HCT116 (cell line): ENCODE measurements at regions not wholly inside any gene's neighbourhood (a gene's known extent, or its start where the extent isn't known, plus 50 kb on each side); places are given as distances from the start of the nearest gene placed in this dataset.

ENCODE experiments used
- ATAC-seq: fragments of 200-7000 bp; cut with Tn5 transposase; 2 replicates; pipeline ENCODE4 v1.9.1; 2020; ENCODE audit warnings: mild to moderate bottlenecking, moderate library complexity
- BruUV-seq: library from RNA; stranded (reverse); fragments of 400-500 nt; replicated peaks from 2 replicates; lab custom pipeline; 2021; lab: Mats Ljungman, UMichigan
- CTCF ChIA-PET: fragments of 300-600 bp; sonication (Branson Sonifier 250); formaldehyde crosslinking; loops from one replicate; lab custom pipeline; 2021; ENCODE audit warnings: antibody characterized with exemption; lab: Charles Lee
- POLR2A ChIA-PET: fragments of 300-600, 350-600 bp; sonication (Branson Sonifier 250); formaldehyde crosslinking; loops from one replicate; lab custom pipeline; 2021; ENCODE audit warnings: antibody characterized with exemption; lab: Charles Lee
- RAD21 ChIA-PET, 2 experiments: fragments of 300-600 bp; sonication (Branson Sonifier 250); formaldehyde crosslinking; loops; one replicate each; lab custom pipeline; 2023; ENCODE audit warnings: low total read pairs in 2 of 2; ENCODE audit not compliant: uncharacterized antibody in 2 of 2, unreplicated experiment in 2 of 2, low non-redundant PET in 1 of 2; lab: Charles Lee
- DNase-seq: peaks from one replicate; pipeline ENCODE4 v3.0.0-alpha.2; 2010; ENCODE audit warnings: low read depth, low spot score
- H2AFZ ChIP-seq: fragments of 200-600 bp; shearing (Covaris generic), sonication (generic); 2 replicates; pipeline ENCODE4 v1.6.1; 2017; ENCODE audit warnings: low read depth, mixed run types, mixed read lengths, antibody characterized with exemption, low read length; ENCODE audit not compliant: poor library complexity, severe bottlenecking
- H3K27ac ChIP-seq: 2 replicates; pipeline ENCODE4 v1.5.1; 2012; ENCODE audit warnings: low read depth, low read length
- H3K27me3 ChIP-seq: fragments of 200-600 bp; sonication (generic); 2 replicates; pipeline ENCODE4 v1.6.1; 2016; ENCODE audit warnings: mixed run types, low read length, mixed read lengths; ENCODE audit not compliant: insufficient read depth
- H3K36me3 ChIP-seq, 2 experiments: fragments of 200-500 bp in 1 of 2; fragments of 200-600 bp in 1 of 2; sonication (Bioruptor generic) in 1 of 2; sonication (generic) in 1 of 2; 2 replicates each; pipeline versions ENCODE4 v1.5.1 to v1.6.1; 2014 to 2016; ENCODE audit warnings: low read length in 2 of 2, inconsistent platforms in 1 of 2, mixed read lengths in 1 of 2, mixed run types in 1 of 2; ENCODE audit not compliant: insufficient read depth in 2 of 2, control insufficient read depth in 1 of 2
- H3K4me1 ChIP-seq, 2 experiments: fragments of 200-600 bp in 1 of 2; sonication (generic) in 1 of 2; 2 replicates each; pipeline versions ENCODE4 v1.5.1 to v1.6.1; 2012 to 2017; ENCODE audit warnings: low read length in 2 of 2, inconsistent platforms in 1 of 2, mild to moderate bottlenecking in 1 of 2, mixed read lengths in 1 of 2, mixed run types in 1 of 2, moderate library complexity in 1 of 2; ENCODE audit not compliant: insufficient read depth in 2 of 2, control insufficient read depth in 1 of 2
- H3K4me2 ChIP-seq: fragments of 200-600 bp; sonication (generic); 2 replicates; pipeline ENCODE4 v1.6.1; 2017; ENCODE audit warnings: mixed run types, low read length, mixed read lengths
- H3K4me3 ChIP-seq, 2 experiments: fragments of 200-600 bp in 1 of 2; sonication (generic) in 1 of 2; replicated peaks in 1 of 2; 2 replicates each; pipeline ENCODE4 v1.5.1; 2011 to 2016; ENCODE audit warnings: low read length in 2 of 2, control low read depth in 1 of 2, low read depth in 1 of 2, mild to moderate bottlenecking in 1 of 2, mixed read lengths in 1 of 2, mixed run types in 1 of 2
- H3K79me2 ChIP-seq: fragments of 200-600 bp; sonication (generic); 2 replicates; pipeline ENCODE4 v1.6.1; 2017; ENCODE audit warnings: mild to moderate bottlenecking, mixed run types, low read length, moderate library complexity, mixed read lengths; ENCODE audit not compliant: insufficient read depth
- H3K9ac ChIP-seq: fragments of 200-600 bp; sonication (generic); 2 replicates; pipeline ENCODE4 v1.6.1; 2016; ENCODE audit warnings: low read length, mixed read lengths
- H3K9me2 ChIP-seq: fragments of 200-600 bp; sonication (generic), shearing (Covaris generic); 2 replicates; pipeline ENCODE4 v1.6.1; 2017; ENCODE audit warnings: mixed run types, mild to moderate bottlenecking, moderate library complexity; ENCODE audit not compliant: insufficient read depth
- H3K9me3 ChIP-seq, 2 experiments: fragments of 200-500 bp in 1 of 2; fragments of 200-600 bp in 1 of 2; sonication (Bioruptor generic) in 1 of 2; sonication (generic) in 1 of 2; 2 replicates each; pipeline ENCODE4 v1.6.1; 2014 to 2017; ENCODE audit warnings: low read length in 2 of 2, mixed read lengths in 2 of 2, inconsistent platforms in 1 of 2, low read depth in 1 of 2, mild to moderate bottlenecking in 1 of 2, mixed run types in 1 of 2, moderate library complexity in 1 of 2; ENCODE audit not compliant: control insufficient read depth in 1 of 2, insufficient read depth in 1 of 2
- H4K20me1 ChIP-seq: fragments of 200-600 bp; sonication (generic), shearing (Covaris generic); 2 replicates; pipeline ENCODE4 v1.6.1; 2017; ENCODE audit warnings: mixed run types, mild to moderate bottlenecking, moderate library complexity; ENCODE audit not compliant: insufficient read depth
- CBX3 ChIP-seq: IDR thresholded peaks from 2 replicates; pipeline ENCODE4 v1.6.1; 2012; ENCODE audit warnings: low read depth
- CEBPB ChIP-seq: IDR thresholded peaks from 2 replicates; pipeline ENCODE4 v1.6.1; 2012; ENCODE audit warnings: low read depth
- CTCF ChIP-seq, 3 experiments: fragments of 200-600 bp in 1 of 3; sonication (generic) in 1 of 3; IDR thresholded peaks in 2 of 3; conservative IDR thresholded peaks in 1 of 3; 2 replicates each; pipeline ENCODE4 v1.5.1; 2012 to 2017; ENCODE audit warnings: low read depth in 2 of 3, low read length in 2 of 3, antibody characterized with exemption in 1 of 3, borderline replicate concordance in 1 of 3, control low read depth in 1 of 3, mild to moderate bottlenecking in 1 of 3, mixed read lengths in 1 of 3, mixed run types in 1 of 3, moderate library complexity in 1 of 3; ENCODE audit not compliant: insufficient read depth in 1 of 3
- ELF1 ChIP-seq: IDR thresholded peaks from 2 replicates; pipeline ENCODE4 v1.6.1; 2012; ENCODE audit warnings: low read depth, borderline replicate concordance
- EZH2 ChIP-seq: fragments of 200-600 bp; sonication (generic); IDR thresholded peaks from 2 replicates; pipeline ENCODE4 v1.6.1; 2017; ENCODE audit warnings: antibody characterized with exemption, mixed run types
- EZH2phosphoT487 ChIP-seq: fragments of 200-600 bp; IDR thresholded peaks from 2 replicates; pipeline ENCODE4 v1.6.1; 2018; ENCODE audit warnings: antibody characterized with exemption, borderline replicate concordance
- FOSL1 ChIP-seq: IDR thresholded peaks from 2 replicates; pipeline ENCODE4 v1.6.1; 2012; ENCODE audit warnings: low read depth
- JUND ChIP-seq: IDR thresholded peaks from 2 replicates; pipeline ENCODE4 v1.6.1; 2012
- POLR2A ChIP-seq: IDR thresholded peaks from 2 replicates; pipeline ENCODE4 v1.7.0; 2011; ENCODE audit warnings: borderline replicate concordance; ENCODE audit not compliant: insufficient read depth, insufficient read length; ENCODE audit errors: extremely low read depth
- POLR2AphosphoS5 ChIP-seq: IDR thresholded peaks from 2 replicates; pipeline ENCODE4 v1.6.1; 2011; ENCODE audit warnings: mild to moderate bottlenecking, low read depth, low read length, moderate library complexity
- RAD21 ChIP-seq: IDR thresholded peaks from 2 replicates; pipeline ENCODE4 v1.6.1; 2012; ENCODE audit warnings: low read depth, mild to moderate bottlenecking
- REST ChIP-seq: IDR thresholded peaks from 2 replicates; pipeline ENCODE4 v1.6.1; 2012; ENCODE audit warnings: low read depth
- SP1 ChIP-seq: IDR thresholded peaks from 2 replicates; pipeline ENCODE4 v1.6.1; 2012; ENCODE audit warnings: low read depth
- TCF7L2 ChIP-seq: IDR thresholded peaks from 2 replicates; pipeline ENCODE4 v1.7.0; 2011; ENCODE audit warnings: borderline replicate concordance, inconsistent platforms; ENCODE audit not compliant: insufficient read depth, insufficient read length; ENCODE audit errors: extremely low read depth
- ZBTB33 ChIP-seq: IDR thresholded peaks from 2 replicates; pipeline ENCODE4 v1.6.1; 2011; ENCODE audit warnings: mild to moderate bottlenecking, low read length, moderate library complexity; ENCODE audit not compliant: insufficient replicate concordance; ENCODE audit errors: extremely low read depth
- ZFX ChIP-seq: fragments of 450-650 bp; IDR thresholded peaks from 2 replicates; pipeline ENCODE4 v1.6.1; 2017
- ZNF274 ChIP-seq: fragments of 200-500 bp; sonication (Bioruptor generic); IDR thresholded peaks from 2 replicates; pipeline ENCODE4 v1.6.1; 2014; ENCODE audit warnings: mild to moderate bottlenecking, low read depth, low read length, inconsistent platforms
- intact Hi-C: fragments of 100-400 bp; cut with micrococcal nuclease; formaldehyde crosslinking; loops from 2 replicates; pipeline ENCODE4 v1.10.0; 2022

- TF ChIP-seq CTCF (IDR thresholded peaks at IDR 0.05 in 2 of 3, conservative IDR thresholded peaks at IDR 0.05 in 1 of 3; ENCODE audit: borderline replicate concordance in 1 of 3, insufficient read depth in 1 of 3, low read depth in 2 of 3, low read length in 2 of 3): no peak
Measured at GRCh38 chr4:79258614-79259176, 67.2 kb downstream of the NAA11 start (continued).

GRCh38 chr4:79257953-79258613 is 67.8 kb downstream of the NAA11 start:
- no peaks in the 10 kb centered on the region for H3K36me3 ChIP-seq
- RAD21 ChIA-PET: interaction anchor here in 1 of 2 experiments (0.5 kb wide), 1 partner anchor 1122 kb away, joined by 3 read pairs; no protein-coding TSS in a partner anchor
- no peak overlapping the region for H3K27ac ChIP-seq
- H3K4me3 ChIP-seq: no peak overlapping the region
- H3K4me1 ChIP-seq: no peaks in the 10 kb centered on the region
- no peaks in the 10 kb centered on the region for H3K9me2 ChIP-seq
- H3K79me2 ChIP-seq: no peaks in the 10 kb centered on the region
- H3K4me2 ChIP-seq: no peak overlapping the region
- peaks cover 6% of the 10 kb centered on the region for H3K27me3 ChIP-seq
- no peaks in the 10 kb centered on the region for H4K20me1 ChIP-seq
- CTCF ChIA-PET: no interaction called here
- intact Hi-C loops: no loop called here
- no peaks in the 10 kb centered on the region for H3K9me3 ChIP-seq
- no peak for ATAC-seq
- POLR2A ChIA-PET: no interaction called here
- no peak overlapping the region for H3K9ac ChIP-seq
- no peak for DNase-seq
- BruUV-seq: no TSS peak
- no peak overlapping the region for H2AFZ ChIP-seq
- TF ChIP-seq EZH2phosphoT487 (no peak), ZNF274 (no peak), ZBTB33 (no peak), FOSL1 (no peak), POLR2AphosphoS5 (no peak), EZH2 (no peak), ELF1 (no peak), ZFX (no peak), SP1 (no peak), POLR2A (no peak), CEBPB (no peak), TCF7L2 (no peak), RAD21 (no peak), REST (no peak), JUND (no peak), CBX3 (no peak)
